WTC11 (cell line): ENCODE measurements at regions not wholly inside any gene's neighbourhood (a gene's known extent, or its start where the extent isn't known, plus 50 kb on each side); places are given as distances from the start of the nearest gene placed in this dataset.

Experiments used
- ARID4B ChIP-seq: sonication (generic); formaldehyde crosslinking; IDR thresholded peaks from 2 replicates; pipeline ENCODE4 v1.8.0; 2023; ENCODE audit warnings: missing genetic modification reagents, mild to moderate bottlenecking, borderline replicate concordance
- CBFB ChIP-seq: sonication (generic); formaldehyde crosslinking; IDR thresholded peaks from 2 replicates; pipeline ENCODE4 v1.8.1; 2022; ENCODE audit warnings: mild to moderate bottlenecking, low read depth, missing genetic modification reagents
- CTCF ChIP-seq: fragments of 200-600 bp; IDR thresholded peaks from 2 replicates; pipeline ENCODE4 v1.8.0; 2022; ENCODE audit warnings: antibody characterized with exemption
- ELF4 ChIP-seq: sonication (generic); formaldehyde crosslinking; IDR thresholded peaks from 2 replicates; pipeline ENCODE4 v1.8.1; 2022; ENCODE audit warnings: low read depth, mild to moderate bottlenecking, moderate library complexity, missing genetic modification reagents
- IRF2 ChIP-seq: sonication (generic); formaldehyde crosslinking; IDR thresholded peaks from 2 replicates; pipeline ENCODE4 v1.8.0; 2022; ENCODE audit warnings: low read depth, missing genetic modification reagents, borderline replicate concordance
- RELA ChIP-seq: sonication (generic); formaldehyde crosslinking; IDR thresholded peaks from 2 replicates; pipeline ENCODE4 v1.8.1; 2022; ENCODE audit warnings: missing genetic modification reagents, mild to moderate bottlenecking, borderline replicate concordance
- SMAD3 ChIP-seq: sonication (generic); formaldehyde crosslinking; IDR thresholded peaks from 2 replicates; pipeline ENCODE4 v1.8.0; 2022; ENCODE audit warnings: missing genetic modification reagents, mild to moderate bottlenecking, borderline replicate concordance
- SP1 ChIP-seq: sonication (generic); formaldehyde crosslinking; conservative IDR thresholded peaks from 2 replicates; pipeline ENCODE4 v1.8.1; 2022; ENCODE audit warnings: missing genetic modification reagents
- TP53 ChIP-seq: sonication (generic); formaldehyde crosslinking; IDR thresholded peaks from 2 replicates; pipeline ENCODE4 v1.8.1; 2023; ENCODE audit warnings: mild to moderate bottlenecking, missing genetic modification reagents
- USF1 ChIP-seq: sonication (generic); formaldehyde crosslinking; IDR thresholded peaks from 2 replicates; pipeline ENCODE4 v1.8.0; 2022; ENCODE audit warnings: mild to moderate bottlenecking, missing genetic modification reagents
- ZNF263 ChIP-seq: sonication (generic); formaldehyde crosslinking; IDR thresholded peaks from 2 replicates; pipeline ENCODE4 v1.8.1; 2022; ENCODE audit warnings: low read depth, mild to moderate bottlenecking, moderate library complexity, missing genetic modification reagents

- TF ChIP-seq RELA (CRISPR knock-in tag) (no peak), CTCF (no peak), CBFB (no peak), ZNF263 (CRISPR knock-in tag) (no peak), ARID4B (CRISPR knock-in tag) (no peak), USF1 (CRISPR knock-in tag) (no peak), SP1 (no peak), IRF2 (CRISPR knock-in tag) (no peak), ELF4 (CRISPR knock-in tag) (no peak), SMAD3 (no peak), TP53 (CRISPR knock-in tag) (no peak)
Measured at GRCh38 chr5:73394610-73395009, 54.0 kb downstream of the FOXD1 start.
